ENCODE measurements at regions not wholly inside any gene's neighbourhood (a gene's known extent, or its start where the extent isn't known, plus 50 kb on each side); places are given as distances from the start of the nearest gene placed in this dataset.

GRCh38 chrY:21261158-21261557 is 250.0 kb upstream of the RBMY1B start:
- DNase-seq (ENCODE audit: low read depth in 2 of 2, low spot score in 1 of 2) = no peak

GRCh38 chrY:21266751-21267150 is 244.4 kb upstream of the RBMY1B start:
- no peak for DNase-seq (ENCODE audit: low read depth in 2 of 2, low spot score in 1 of 2)

- no peak for DNase-seq (ENCODE audit: low read depth in 2 of 2, low spot score in 1 of 2)
These were observed 244.0 kb upstream of the RBMY1B start for GRCh38 chrY:21267164-21267563.

- no peak for DNase-seq (ENCODE audit: low read depth in 2 of 2, low spot score in 1 of 2)
These were observed 223.4 kb upstream of the RBMY1B start for GRCh38 chrY:21287769-21288168.

GRCh38 chrY:21288908-21289307 is 222.2 kb upstream of the RBMY1B start:
- no peak for DNase-seq (ENCODE audit: low read depth in 2 of 2, low spot score in 1 of 2)

- DNase-seq (ENCODE audit: low read depth in 2 of 2, low spot score in 1 of 2) = no peak
These were observed 215.9 kb upstream of the RBMY1B start for GRCh38 chrY:21295206-21295605.

GRCh38 chrY:21302278-21302677 is 208.9 kb upstream of the RBMY1B start:
- no peak for DNase-seq (ENCODE audit: low read depth in 2 of 2, low spot score in 1 of 2)

GRCh38 chrY:21315366-21315765 is 195.8 kb upstream of the RBMY1B start:
- DNase-seq (ENCODE audit: low read depth in 2 of 2, low spot score in 1 of 2) = no peak
